ENCODE measurements at regions not wholly inside any gene's neighbourhood (a gene's known extent, or its start where the extent isn't known, plus 50 kb on each side); places are given as distances from the start of the nearest gene placed in this dataset.

DNA sequence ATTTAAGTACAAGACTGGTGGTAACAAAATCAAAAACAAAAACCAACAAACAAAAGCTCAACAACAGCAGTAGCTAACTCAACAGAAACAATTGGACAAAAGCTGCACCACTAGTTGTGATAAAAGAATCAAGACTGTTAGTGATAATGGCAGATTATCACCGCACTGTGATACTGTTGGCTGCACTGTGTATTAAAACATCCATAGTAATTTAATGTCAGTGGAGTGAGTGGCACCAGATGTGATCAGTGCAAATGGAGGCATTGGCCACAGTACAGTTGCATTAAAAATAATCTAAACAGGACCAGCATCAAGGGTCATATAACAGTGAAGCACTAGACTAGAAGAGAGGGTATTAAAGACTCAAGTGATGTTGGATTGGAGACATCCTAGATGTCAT lies 1341.3 kb downstream of the MRPL39 start:
- TF ChIP-seq POLR2AphosphoS5 (IDR thresholded peaks at IDR 0.05) (no peak), CTCF (IDR thresholded peaks at IDR 0.05) (no peak), POLR2A (IDR thresholded peaks at IDR 0.05) (no peak)
